AG04450 (cell line): ENCODE measurements at regions not wholly inside any gene's neighbourhood (a gene's known extent, or its start where the extent isn't known, plus 50 kb on each side); places are given as distances from the start of the nearest gene placed in this dataset.

Experiments
- CTCF ChIA-PET: fragments of 300-600, 350-600 bp; formaldehyde crosslinking; extraction: SDS; loops from one replicate; lab custom pipeline; 2022; ENCODE audit warnings: antibody characterized with exemption, inconsistent platforms; lab: Charles Lee
- POLR2A ChIA-PET: fragments of 350-600 bp; formaldehyde crosslinking; extraction: SDS; loops from one replicate; lab custom pipeline; 2021; ENCODE audit warnings: antibody characterized with exemption, inconsistent platforms; lab: Yijun Ruan, JAX
- DNase-seq: peaks from one replicate; pipeline ENCODE4 v3.0.0-alpha.2; 2011; ENCODE audit warnings: low read depth, low spot score
- H3K27ac ChIP-seq: one replicate; pipeline ENCODE4 v1.5.1; 2012; ENCODE audit warnings: low read depth, low read length, control low read depth
- H3K27me3 ChIP-seq: one replicate; pipeline ENCODE4 v1.6.0; 2012; ENCODE audit warnings: low read length; ENCODE audit not compliant: control insufficient read depth, insufficient read depth
- H3K4me3 ChIP-seq: 2 replicates; pipeline ENCODE4 v1.5.1; 2011; ENCODE audit warnings: mild to moderate bottlenecking, low read depth, low read length, control low read depth
- H3K9me3 ChIP-seq: 2 replicates; pipeline ENCODE4 v1.5.1; 2012; ENCODE audit warnings: low read length; ENCODE audit not compliant: control insufficient read depth, insufficient read depth
- TF ChIP-seq, protein P1 (sequence below): IDR thresholded peaks from 2 replicates; pipeline ENCODE4 v1.5.1; 2011; ENCODE audit warnings: low read depth, low read length, control low read depth, inconsistent platforms

DNA sequence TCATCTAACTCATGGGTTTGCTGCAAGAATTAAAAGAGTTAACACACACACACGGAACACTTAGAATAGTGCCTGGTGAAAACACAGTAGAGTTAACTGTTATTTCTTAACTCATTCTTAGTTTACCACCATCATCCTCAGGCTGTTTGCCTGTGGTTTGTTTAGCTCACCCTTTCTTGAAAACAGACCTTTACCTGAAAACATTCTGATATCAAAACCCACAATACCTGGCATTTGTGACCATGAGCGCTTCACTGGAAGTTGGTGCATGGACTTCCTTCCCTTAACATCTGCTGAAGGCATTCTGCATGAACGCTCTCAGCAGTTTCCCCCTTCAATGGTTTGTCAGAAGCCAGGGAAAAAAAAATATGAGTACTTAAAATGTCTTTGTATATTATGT, 256.0 kb downstream of the ETS1 start:
- CTCF ChIA-PET, result no interaction called here
- TF ChIP-seq, protein P1, sequence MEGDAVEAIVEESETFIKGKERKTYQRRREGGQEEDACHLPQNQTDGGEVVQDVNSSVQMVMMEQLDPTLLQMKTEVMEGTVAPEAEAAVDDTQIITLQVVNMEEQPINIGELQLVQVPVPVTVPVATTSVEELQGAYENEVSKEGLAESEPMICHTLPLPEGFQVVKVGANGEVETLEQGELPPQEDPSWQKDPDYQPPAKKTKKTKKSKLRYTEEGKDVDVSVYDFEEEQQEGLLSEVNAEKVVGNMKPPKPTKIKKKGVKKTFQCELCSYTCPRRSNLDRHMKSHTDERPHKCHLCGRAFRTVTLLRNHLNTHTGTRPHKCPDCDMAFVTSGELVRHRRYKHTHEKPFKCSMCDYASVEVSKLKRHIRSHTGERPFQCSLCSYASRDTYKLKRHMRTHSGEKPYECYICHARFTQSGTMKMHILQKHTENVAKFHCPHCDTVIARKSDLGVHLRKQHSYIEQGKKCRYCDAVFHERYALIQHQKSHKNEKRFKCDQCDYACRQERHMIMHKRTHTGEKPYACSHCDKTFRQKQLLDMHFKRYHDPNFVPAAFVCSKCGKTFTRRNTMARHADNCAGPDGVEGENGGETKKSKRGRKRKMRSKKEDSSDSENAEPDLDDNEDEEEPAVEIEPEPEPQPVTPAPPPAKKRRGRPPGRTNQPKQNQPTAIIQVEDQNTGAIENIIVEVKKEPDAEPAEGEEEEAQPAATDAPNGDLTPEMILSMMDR, result no peak
- POLR2A ChIA-PET, result no interaction called here
- no peak for DNase-seq
- Histone ChIP-seq H3K9me3 (no peaks in the 10 kb centered on the region), H3K27ac (no peak overlapping the region), H3K4me3 (no peak overlapping the region), H3K27me3 (no peaks in the 10 kb centered on the region)

DNA sequence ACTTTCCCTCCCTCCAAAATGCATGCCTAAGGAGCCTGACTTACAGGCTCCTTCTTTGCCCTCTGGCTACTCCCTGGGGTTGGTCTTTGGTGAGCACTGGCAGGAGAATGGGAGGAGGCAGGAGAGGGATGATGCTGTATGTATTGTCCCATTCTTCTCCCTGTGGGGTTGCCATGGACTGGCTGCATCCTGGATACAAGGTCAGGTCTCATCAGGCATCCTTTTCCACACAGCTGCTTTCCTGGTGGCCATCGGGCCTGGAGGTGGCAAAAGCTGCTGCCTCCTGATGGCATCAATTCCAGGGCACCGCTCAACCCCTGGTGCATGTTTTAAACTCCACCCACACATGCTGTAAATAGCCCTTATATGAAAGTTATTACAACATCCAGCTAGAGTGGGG, 257.2 kb downstream of the ETS1 start:
- POLR2A ChIA-PET, result no interaction called here
- TF ChIP-seq, protein P1, result no peak
- Histone ChIP-seq H3K9me3 (no peaks in the 10 kb centered on the region), H3K27ac (no peak overlapping the region), H3K27me3 (no peaks in the 10 kb centered on the region), H3K4me3 (no peak overlapping the region)
- DNase-seq, result no peak
- CTCF ChIA-PET, result no interaction called here

DNA sequence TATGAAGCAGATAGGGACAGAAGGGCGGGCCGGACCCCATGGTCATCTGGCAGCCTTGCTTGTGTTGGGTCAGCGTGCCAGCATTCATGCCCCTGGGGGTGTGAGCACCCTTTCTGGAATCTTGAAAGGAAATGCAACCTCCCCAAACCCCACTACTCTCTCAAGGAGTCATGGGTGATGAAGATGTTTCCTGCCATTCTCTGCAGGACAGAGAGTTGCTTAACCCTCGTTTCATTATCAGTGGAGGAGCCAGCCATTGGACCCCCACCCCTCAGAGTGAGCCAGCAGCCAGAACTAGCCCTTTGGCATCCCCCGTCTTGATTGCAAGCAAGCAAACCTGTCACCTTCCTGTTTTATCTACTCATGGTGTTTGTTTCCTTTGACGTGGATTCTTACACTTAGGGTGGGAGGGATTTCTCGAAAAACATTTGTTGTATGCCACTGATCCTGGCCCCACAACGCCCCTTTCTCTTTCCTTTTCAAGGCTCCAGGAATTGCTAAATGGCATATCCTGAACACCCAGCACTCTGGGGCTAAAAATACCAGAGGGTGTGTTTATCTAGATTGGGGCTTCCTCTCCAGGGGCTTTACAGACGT, 258.3 kb downstream of the ETS1 start:
- Histone ChIP-seq H3K4me3 (no peak overlapping the region), H3K9me3 (no peaks in the 10 kb centered on the region; the same call in 1 of the 2 replicates), H3K27ac (no peak overlapping the region), H3K27me3 (no peaks in the 10 kb centered on the region)
- DNase-seq, result no peak
- TF ChIP-seq, protein P1, result no peak
- CTCF ChIA-PET, result no interaction called here
- POLR2A ChIA-PET, result no interaction called here

DNA sequence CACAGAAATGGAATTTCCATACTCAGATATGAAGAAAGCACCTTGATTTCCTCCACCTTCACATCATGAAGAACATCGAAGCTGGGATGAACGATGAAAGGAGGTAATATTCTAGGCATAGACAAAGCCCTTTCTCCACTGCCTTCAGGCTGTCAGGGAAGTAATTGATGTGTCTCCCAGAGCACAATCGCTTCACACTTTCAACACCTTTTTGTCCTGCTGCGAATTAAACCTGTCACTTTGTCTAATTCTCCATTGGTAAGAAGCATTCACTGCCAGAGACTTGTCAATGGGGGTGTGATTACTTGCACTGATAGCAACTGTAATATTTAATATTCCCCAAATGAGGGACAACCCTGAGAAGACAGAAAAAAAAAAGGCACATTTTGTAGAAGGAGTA, 260.1 kb downstream of the ETS1 start:
- Histone ChIP-seq H3K9me3 (no peaks in the 10 kb centered on the region; the same call in 1 of the 2 replicates), H3K27ac (no peak overlapping the region), H3K4me3 (no peak overlapping the region), H3K27me3 (no peaks in the 10 kb centered on the region)
- DNase-seq, result no peak
- POLR2A ChIA-PET, result no interaction called here
- CTCF ChIA-PET, result interaction anchor here (0.9 kb wide), 1 partner anchor 171 kb away, joined by 3 read pairs; no protein-coding TSS in a partner anchor
- TF ChIP-seq, protein P1, result no peak

DNA sequence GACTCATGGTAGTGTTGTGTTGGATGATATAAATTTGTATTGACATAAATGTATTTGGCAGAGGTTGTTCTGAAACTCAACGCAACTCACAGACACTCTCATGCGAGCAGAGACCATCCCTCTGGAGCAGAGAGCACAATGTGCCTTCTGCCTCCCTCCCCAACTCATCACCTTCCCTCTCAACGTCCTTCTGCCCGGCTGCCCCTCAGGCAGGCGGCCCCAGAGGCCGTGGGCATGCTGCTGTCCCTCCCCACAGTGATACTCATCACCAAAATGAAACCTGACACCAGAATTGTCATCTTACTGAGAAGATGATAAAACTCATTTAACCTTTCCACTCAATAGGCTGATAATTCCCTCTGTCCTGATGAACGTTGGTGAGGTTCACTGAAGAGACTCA, 260.6 kb downstream of the ETS1 start:
- ChIA-PET CTCF (interaction anchor here (1.1 to 1.4 kb wide), 2 partner anchors 304 to 305 kb away, joined by 3 to 5 read pairs; no protein-coding TSS in a partner anchor), POLR2A (interaction anchor here (0.8 kb wide), 1 partner anchor 90 kb away, joined by 3 read pairs; no protein-coding TSS in a partner anchor)
- Histone ChIP-seq H3K27ac (no peak overlapping the region), H3K4me3 (no peak overlapping the region), H3K27me3 (no peaks in the 10 kb centered on the region), H3K9me3 (no peaks in the 10 kb centered on the region; the same call in 1 of the 2 replicates)
- DNase-seq, result no peak
- TF ChIP-seq, protein P1, result no peak
